ENCODE measurements at regions not wholly inside any gene's neighbourhood (a gene's known extent, or its start where the extent isn't known, plus 50 kb on each side); places are given as distances from the start of the nearest gene placed in this dataset.

DNA sequence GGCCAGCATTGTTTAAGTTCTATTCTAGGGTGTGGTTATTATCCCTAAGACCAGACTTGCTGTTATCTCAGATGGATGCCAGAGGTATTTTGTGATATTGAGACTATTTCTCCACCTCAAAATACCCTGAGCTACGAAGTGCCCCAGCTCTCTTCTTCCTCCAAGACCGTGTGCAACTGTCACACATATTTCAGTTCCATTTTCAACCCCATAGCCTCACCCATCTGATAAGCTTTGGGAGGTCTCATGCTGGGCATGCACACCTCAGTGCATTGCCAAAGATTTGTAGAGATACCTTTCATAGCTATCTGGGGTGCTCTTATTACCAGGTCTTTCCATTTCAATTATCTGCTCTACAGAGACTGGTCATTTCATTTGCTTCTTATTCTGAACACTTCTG lies 815.8 kb upstream of the EYS start:
- dilution Hi-C loops (cut with MboI; ENCODE audit: extremely low pct_ligation_motif_present, low sequenced_read_pairs): no loop called here
- intact Hi-C loops (cut with micrococcal nuclease): no loop called here
- no peaks in the 10 kb centered on the region for H3K27me3 ChIP-seq (ENCODE audit: control insufficient read depth in 2 of 2, insufficient read depth in 2 of 2, low read length in 2 of 2)
- no peaks in the 10 kb centered on the region for H4K20me1 ChIP-seq (replicated peaks; ENCODE audit: control insufficient read depth, extremely low read depth, insufficient read depth, low read length)
- no peak overlapping the region for H3K27ac ChIP-seq (ENCODE audit: insufficient read depth, low read depth, low read length)
- H3K4me3 ChIP-seq (replicated peaks in 1 of 3; ENCODE audit: insufficient read depth in 1 of 3, low read depth in 1 of 3, low read length in 3 of 3): no peak overlapping the region
- H3K4me2 ChIP-seq (ENCODE audit: insufficient read depth, low read length): no peak overlapping the region
- H3K79me2 ChIP-seq (ENCODE audit: control insufficient read depth, insufficient read depth, low read length): no peaks in the 10 kb centered on the region
- no peak for DNase-seq (ENCODE audit: low read depth, low spot score)
- no peak overlapping the region for H3K9ac ChIP-seq (replicated peaks; ENCODE audit: extremely low read depth, insufficient read depth, low read length)
- no peak for TF ChIP-seq FOS (IDR thresholded peaks at IDR 0.05; ENCODE audit: borderline replicate concordance, insufficient read depth, low read length)
- no peak for TF ChIP-seq POLR2AphosphoS5 (IDR thresholded peaks at IDR 0.05; ENCODE audit: insufficient read depth, low read depth, low read length)
- TF ChIP-seq POLR2A (IDR thresholded peaks at IDR 0.05; ENCODE audit: low read depth, low read length): no peak
- TF ChIP-seq MYC (IDR thresholded peaks at IDR 0.05; ENCODE audit: low read depth, low read length): no peak
- no peak for TF ChIP-seq EZH2 (IDR thresholded peaks at IDR 0.05; ENCODE audit: borderline replicate concordance, low read depth, low read length, severe bottlenecking)
- TF ChIP-seq GATA2 (IDR thresholded peaks at IDR 0.05; ENCODE audit: insufficient read depth, insufficient read length, low read depth, low read length): no peak
- TF ChIP-seq JUN (IDR thresholded peaks at IDR 0.05; ENCODE audit: borderline replicate concordance, insufficient read depth, insufficient read length, low read depth): no peak
- TF ChIP-seq, protein P1, sequence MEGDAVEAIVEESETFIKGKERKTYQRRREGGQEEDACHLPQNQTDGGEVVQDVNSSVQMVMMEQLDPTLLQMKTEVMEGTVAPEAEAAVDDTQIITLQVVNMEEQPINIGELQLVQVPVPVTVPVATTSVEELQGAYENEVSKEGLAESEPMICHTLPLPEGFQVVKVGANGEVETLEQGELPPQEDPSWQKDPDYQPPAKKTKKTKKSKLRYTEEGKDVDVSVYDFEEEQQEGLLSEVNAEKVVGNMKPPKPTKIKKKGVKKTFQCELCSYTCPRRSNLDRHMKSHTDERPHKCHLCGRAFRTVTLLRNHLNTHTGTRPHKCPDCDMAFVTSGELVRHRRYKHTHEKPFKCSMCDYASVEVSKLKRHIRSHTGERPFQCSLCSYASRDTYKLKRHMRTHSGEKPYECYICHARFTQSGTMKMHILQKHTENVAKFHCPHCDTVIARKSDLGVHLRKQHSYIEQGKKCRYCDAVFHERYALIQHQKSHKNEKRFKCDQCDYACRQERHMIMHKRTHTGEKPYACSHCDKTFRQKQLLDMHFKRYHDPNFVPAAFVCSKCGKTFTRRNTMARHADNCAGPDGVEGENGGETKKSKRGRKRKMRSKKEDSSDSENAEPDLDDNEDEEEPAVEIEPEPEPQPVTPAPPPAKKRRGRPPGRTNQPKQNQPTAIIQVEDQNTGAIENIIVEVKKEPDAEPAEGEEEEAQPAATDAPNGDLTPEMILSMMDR (IDR thresholded peaks at IDR 0.05; ENCODE audit: extremely low read depth in 1 of 2, insufficient read depth in 1 of 2, low read depth in 1 of 2, low read length in 2 of 2): no peak
- TF ChIP-seq, protein P2, sequence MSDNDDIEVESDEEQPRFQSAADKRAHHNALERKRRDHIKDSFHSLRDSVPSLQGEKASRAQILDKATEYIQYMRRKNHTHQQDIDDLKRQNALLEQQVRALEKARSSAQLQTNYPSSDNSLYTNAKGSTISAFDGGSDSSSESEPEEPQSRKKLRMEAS (IDR thresholded peaks at IDR 0.05; ENCODE audit: insufficient read depth, insufficient read length): no peak
- ChIA-PET CTCF (no interaction called here), POLR2A (no interaction called here)
- no peak overlapping the region for H2AFZ ChIP-seq (ENCODE audit: low read depth, low read length)
- H3K36me3 ChIP-seq (ENCODE audit: control insufficient read depth in 2 of 2, extremely low read depth in 1 of 2, insufficient read depth in 2 of 2, low read length in 2 of 2): no peaks in the 10 kb centered on the region
- FAIRE-seq: no peak
- H3K4me1 ChIP-seq (ENCODE audit: control insufficient read depth, extremely low read depth, insufficient read depth, low read length): no peaks in the 10 kb centered on the region
- no peaks in the 10 kb centered on the region for H3K9me1 ChIP-seq (replicated peaks; ENCODE audit: control insufficient read depth, extremely low read depth, insufficient read depth, low read length)
- no TSS peak for BruUV-seq (replicated peaks)
- H3K9me3 ChIP-seq (replicated peaks; ENCODE audit: control insufficient read depth, insufficient read depth, low read length): peaks cover 4% of the 10 kb centered on the region

Data from endothelial cell of umbilical vein (primary cell).